Kidney tubule cell (primary cell): ENCODE measurements at regions not wholly inside any gene's neighbourhood (a gene's known extent, or its start where the extent isn't known, plus 50 kb on each side); places are given as distances from the start of the nearest gene placed in this dataset.
"Not testable (repeated sequence)": the region's sequence is repeated elsewhere in the genome, so short reads cannot be mapped to it uniquely, and the experiment has no call there.

ENCODE experiments used
- DNase-seq: peaks from one replicate; pipeline ENCODE4 v3.0.0-alpha.2; 2018; ENCODE audit warnings: low spot score

- no peak for DNase-seq
Measured at GRCh38 chr2:21782866-21783265, 659.1 kb downstream of the TDRD15 start.

- no peak for DNase-seq
Measured at GRCh38 chr2:21787941-21788340, 664.2 kb downstream of the TDRD15 start.

DNA sequence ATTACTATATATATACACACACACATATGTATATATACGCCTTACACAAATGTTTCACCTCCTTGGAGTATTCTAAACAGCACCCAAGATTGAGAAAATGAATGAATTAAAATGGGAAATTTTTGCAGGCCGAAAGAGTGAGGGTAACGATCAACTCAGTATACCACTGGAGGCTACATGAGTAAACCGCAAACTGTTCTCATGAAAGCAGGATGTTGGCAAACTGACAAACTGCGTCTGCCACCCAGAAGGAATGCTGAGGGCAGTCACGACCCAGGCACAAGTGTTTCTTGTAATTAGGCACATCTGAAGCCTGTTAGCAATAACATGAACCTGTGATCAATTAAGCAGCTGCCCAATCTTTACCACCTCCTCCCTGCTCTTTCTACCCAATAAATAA is 666.5 kb downstream of the TDRD15 start:
- not testable (repeated sequence) for DNase-seq

DNA sequence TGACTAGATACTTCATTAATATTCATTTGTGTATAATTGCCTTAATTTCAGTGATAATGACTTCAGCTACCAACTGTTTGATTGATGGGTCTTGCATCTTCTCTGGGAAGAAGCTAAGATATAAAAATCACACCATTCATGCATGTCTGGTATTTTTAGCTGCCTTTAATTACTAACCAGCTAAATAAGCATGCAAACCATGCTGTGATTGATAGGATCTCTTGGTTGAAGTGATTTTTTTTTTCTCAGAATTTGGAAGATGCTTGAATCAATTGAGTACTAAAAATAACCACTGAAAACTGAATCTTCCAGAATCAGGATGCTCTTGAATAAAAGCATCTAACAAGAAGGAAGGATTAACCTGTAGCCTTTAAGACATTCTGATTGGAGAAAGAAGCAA is 668.8 kb downstream of the TDRD15 start:
- no peak for DNase-seq

GRCh38 chr2:21793461-21793860 is 669.7 kb downstream of the TDRD15 start:
- no peak for DNase-seq

- DNase-seq, result no peak
Measured at GRCh38 chr2:21794611-21795010, 670.8 kb downstream of the TDRD15 start.

- DNase-seq, result no peak
Measured at GRCh38 chr2:21800356-21800755, 676.6 kb downstream of the TDRD15 start.

DNA sequence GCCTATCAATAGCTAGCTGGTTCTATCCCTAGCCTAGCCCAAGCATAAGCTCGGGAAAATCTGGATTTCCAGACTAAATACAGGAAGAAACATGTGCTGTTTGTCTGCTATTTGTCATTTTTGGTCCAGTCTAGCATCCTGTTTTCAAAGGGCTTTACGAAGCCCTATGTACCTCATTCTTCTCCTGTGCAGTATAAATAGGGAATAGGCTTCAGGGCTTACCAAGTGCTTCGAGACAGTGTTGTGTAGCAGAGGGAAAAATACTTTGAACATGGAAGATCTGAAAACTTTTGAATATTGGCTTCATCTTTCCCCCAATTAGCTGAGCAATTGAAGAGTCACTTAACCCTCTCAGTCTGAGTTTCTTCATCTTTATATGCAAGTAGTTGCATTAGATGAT is 679.8 kb downstream of the TDRD15 start:
- no peak for DNase-seq

- no peak for DNase-seq
Measured at GRCh38 chr2:21804151-21804550, 680.4 kb downstream of the TDRD15 start.

DNA sequence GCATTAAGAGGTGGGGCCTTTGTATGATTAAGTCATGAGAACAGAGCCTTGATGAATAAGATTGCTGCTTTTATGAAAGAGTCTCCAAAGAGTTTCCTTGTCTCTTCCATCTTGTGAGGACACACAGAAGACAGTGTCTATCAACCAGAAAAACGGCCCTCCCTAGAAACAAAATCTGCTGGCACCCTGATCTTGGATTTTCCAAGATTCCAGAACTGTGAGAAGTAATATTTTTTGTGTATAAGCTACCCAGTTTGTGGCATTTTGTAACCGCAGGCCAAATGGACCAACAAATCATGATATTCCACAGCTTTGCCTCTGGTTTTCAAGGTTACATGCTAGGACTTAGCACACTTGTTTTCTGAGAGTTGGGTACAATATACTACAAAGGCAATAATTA is 687.8 kb downstream of the TDRD15 start:
- DNase-seq, result no peak

- no peak for DNase-seq
Measured at GRCh38 chr2:21812766-21813165, 689.0 kb downstream of the TDRD15 start.

- no peak for DNase-seq
Measured at GRCh38 chr2:21814588-21815149, 690.9 kb downstream of the TDRD15 start.

DNA sequence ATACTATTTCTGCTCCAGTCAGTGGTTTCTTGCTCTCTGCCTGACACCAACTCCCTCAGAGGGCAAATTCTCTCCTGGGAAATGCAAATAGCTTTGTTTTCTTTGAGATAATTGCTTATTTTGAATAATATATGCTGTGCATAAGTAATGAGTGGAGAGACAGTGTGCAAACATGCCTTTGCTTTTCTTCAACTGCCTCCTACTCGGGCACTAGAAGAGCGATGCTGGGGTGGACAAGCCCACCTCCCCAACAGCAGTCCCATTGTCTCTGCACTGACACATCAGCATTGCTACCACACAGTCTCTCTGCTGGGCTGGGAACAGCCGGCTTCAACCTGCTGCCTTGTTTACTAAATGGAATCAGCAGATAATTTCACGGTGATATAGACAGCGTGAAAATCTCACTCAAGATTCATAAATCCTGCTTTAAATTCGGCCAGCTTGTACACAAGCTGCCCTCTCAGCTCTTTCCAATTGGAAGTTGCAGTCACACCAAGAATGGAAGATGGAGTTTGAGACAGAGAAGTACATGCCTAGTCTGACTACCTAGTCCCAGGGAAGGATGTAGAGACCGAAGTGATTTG is 694.5 kb downstream of the TDRD15 start:
- no peak for DNase-seq

- no peak for DNase-seq
Measured at GRCh38 chr2:21819454-21819853, 695.7 kb downstream of the TDRD15 start.

- DNase-seq, result no peak
Measured at GRCh38 chr2:21820271-21820670, 696.5 kb downstream of the TDRD15 start.

GRCh38 chr2:21821672-21822227 is 698.0 kb downstream of the TDRD15 start:
- no peak for DNase-seq

DNA sequence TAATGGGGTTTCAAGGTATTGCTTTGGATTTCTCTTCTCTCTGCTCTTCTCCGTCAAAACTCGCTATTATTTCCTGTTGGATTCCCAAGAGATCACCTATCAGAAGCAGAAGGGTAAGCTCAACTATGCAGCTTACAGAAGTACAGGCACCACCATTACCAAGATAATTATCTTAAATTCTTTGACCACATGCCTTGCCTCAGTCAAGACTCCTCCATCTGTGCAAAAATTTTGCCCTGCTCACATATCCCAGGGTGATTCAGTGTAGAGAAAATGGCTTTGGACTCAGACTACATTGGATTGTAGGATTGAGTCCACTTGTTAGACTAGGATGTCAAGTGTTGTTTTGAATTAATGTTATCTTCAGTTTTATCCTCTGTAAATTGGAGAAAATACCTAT is 698.7 kb downstream of the TDRD15 start:
- no peak for DNase-seq

GRCh38 chr2:21833767-21834166 is 710.0 kb downstream of the TDRD15 start:
- DNase-seq, result no peak

DNA sequence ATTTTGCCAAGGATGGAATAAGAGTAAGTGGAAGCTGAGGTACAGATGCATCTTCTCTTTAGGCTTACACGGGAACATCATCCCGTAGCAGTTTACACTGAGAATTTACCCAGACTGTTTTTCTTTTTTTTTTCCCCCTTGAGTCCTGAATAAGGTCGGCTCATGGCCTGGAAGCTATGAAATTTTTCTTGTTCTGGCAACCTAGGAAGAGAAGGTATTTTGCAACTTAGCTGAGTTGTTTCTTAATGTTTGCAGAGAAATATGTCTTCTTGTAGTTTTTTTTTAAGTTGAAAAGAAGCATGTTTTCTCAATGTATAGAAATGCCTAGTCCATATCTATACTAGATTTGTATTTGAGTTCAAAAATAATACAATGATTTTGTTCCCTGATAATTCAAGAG is 712.5 kb downstream of the TDRD15 start:
- no peak for DNase-seq

DNA sequence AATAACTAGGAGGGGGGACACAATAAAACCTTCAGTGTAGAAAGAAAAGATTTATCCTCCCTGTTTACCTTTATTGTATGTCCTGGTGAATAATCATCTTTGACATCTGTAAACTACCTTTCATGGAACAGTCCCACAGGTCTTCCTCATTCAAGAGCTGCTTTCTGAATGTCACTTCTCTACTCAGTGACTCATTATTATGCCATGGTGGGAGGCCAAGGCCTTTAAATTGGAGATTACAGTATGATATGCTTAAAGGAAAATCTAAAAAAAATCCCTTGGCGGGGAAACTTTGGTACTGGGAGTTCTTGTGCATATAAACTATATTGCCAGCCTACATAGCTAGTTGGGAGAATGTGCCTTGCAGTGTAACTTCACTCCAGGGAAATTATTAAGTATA is 713.0 kb downstream of the TDRD15 start:
- DNase-seq, result no peak

- DNase-seq, result peak; percentile 39
Measured at GRCh38 chr2:21837168-21837960, 713.6 kb downstream of the TDRD15 start.

GRCh38 chr2:21841341-21841740 is 717.6 kb downstream of the TDRD15 start:
- DNase-seq, result no peak

DNA sequence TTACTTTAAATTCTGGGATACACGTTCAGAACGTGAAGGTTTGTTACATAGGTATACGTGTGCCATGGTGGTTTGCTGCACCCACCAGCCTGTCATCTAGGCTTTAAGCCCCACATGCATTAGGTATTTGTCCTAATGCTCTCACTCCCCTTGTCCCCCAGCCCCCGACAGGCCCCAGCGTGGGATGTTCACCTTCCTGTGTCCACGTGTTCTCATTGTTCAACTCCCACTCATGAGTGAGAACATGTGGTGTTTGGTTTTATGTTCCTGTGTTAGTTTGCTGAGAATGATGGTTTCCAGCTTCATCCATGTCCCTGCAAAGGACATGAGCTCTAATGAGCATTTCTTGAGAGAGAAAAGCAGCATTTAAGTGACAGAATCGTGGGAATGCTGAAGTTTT is 726.6 kb downstream of the TDRD15 start:
- not testable (repeated sequence) for DNase-seq
